ENCODE measurements at regions not wholly inside any gene's neighbourhood (a gene's known extent, or its start where the extent isn't known, plus 50 kb on each side); places are given as distances from the start of the nearest gene placed in this dataset.

- H3K4me3 ChIP-seq (ENCODE audit: low read depth, low read length), result no peak overlapping the region
- TF ChIP-seq POLR2A (IDR thresholded peaks at IDR 0.05; ENCODE audit: extremely low read depth, insufficient read length) (no peak), MAX (IDR thresholded peaks at IDR 0.05; ENCODE audit: low read depth, low read length) (no peak), CTCF (IDR thresholded peaks at IDR 0.05; ENCODE audit: low read depth, low read length) (no peak)
- DNase-seq (ENCODE audit: low read depth), result no peak
Measured at GRCh38 chr2:122478771-122479170, 723.3 kb downstream of the TSN start.

- TF ChIP-seq MYC (IDR thresholded peaks at IDR 0.05; ENCODE audit: low read depth, low read length) (no peak), MAX (IDR thresholded peaks at IDR 0.05; ENCODE audit: low read depth, low read length) (no peak), POLR2A (IDR thresholded peaks at IDR 0.05; ENCODE audit: extremely low read depth, insufficient read length) (no peak), CTCF (IDR thresholded peaks at IDR 0.05; ENCODE audit: low read depth, low read length) (no peak)
- H3K4me3 ChIP-seq (ENCODE audit: low read depth, low read length), result no peak overlapping the region
- DNase-seq (ENCODE audit: low read depth), result no peak
Measured at GRCh38 chr2:122480501-122481243, 725.2 kb downstream of the TSN start.

GRCh38 chr2:122481244-122481622 is 725.8 kb downstream of the TSN start:
- no peak for DNase-seq (ENCODE audit: low read depth)
- no peak overlapping the region for H3K4me3 ChIP-seq (ENCODE audit: low read depth, low read length)
- TF ChIP-seq MAX (IDR thresholded peaks at IDR 0.05; ENCODE audit: low read depth, low read length), result no peak
- no peak for TF ChIP-seq MYC (IDR thresholded peaks at IDR 0.05; ENCODE audit: low read depth, low read length)
- no peak for TF ChIP-seq CTCF (IDR thresholded peaks at IDR 0.05; ENCODE audit: low read depth, low read length)
- no peak for TF ChIP-seq POLR2A (IDR thresholded peaks at IDR 0.05; ENCODE audit: extremely low read depth, insufficient read length)

GRCh38 chr2:122481717-122482116 is 726.3 kb downstream of the TSN start:
- no peak overlapping the region for H3K4me3 ChIP-seq (ENCODE audit: low read depth, low read length)
- no peak for DNase-seq (ENCODE audit: low read depth)
- TF ChIP-seq MAX (IDR thresholded peaks at IDR 0.05; ENCODE audit: low read depth, low read length) (no peak), CTCF (IDR thresholded peaks at IDR 0.05; ENCODE audit: low read depth, low read length) (no peak), POLR2A (IDR thresholded peaks at IDR 0.05; ENCODE audit: extremely low read depth, insufficient read length) (no peak), MYC (IDR thresholded peaks at IDR 0.05; ENCODE audit: low read depth, low read length) (no peak)

- no peak overlapping the region for H3K4me3 ChIP-seq (ENCODE audit: low read depth, low read length)
- TF ChIP-seq POLR2A (IDR thresholded peaks at IDR 0.05; ENCODE audit: extremely low read depth, insufficient read length), result no peak
- TF ChIP-seq MYC (IDR thresholded peaks at IDR 0.05; ENCODE audit: low read depth, low read length), result no peak
- TF ChIP-seq CTCF (IDR thresholded peaks at IDR 0.05; ENCODE audit: low read depth, low read length), result no peak
- no peak for TF ChIP-seq MAX (IDR thresholded peaks at IDR 0.05; ENCODE audit: low read depth, low read length)
- no peak for DNase-seq (ENCODE audit: low read depth)
Measured at GRCh38 chr2:122486086-122486485, 730.6 kb downstream of the TSN start.
